ENCODE measurements at regions not wholly inside any gene's neighbourhood (a gene's known extent, or its start where the extent isn't known, plus 50 kb on each side); places are given as distances from the start of the nearest gene placed in this dataset.
A peak's percentile ranks its signal among the peaks of the same experiment; 100 is the strongest.

- peaks cover 13% of the 10 kb centered on the region for H3K4me1 Mint-ChIP-seq
- H3K36me3 Mint-ChIP-seq, result peaks cover 6% of the 10 kb centered on the region
- ATAC-seq, result no peak
- no peak overlapping the region for H3K27ac Mint-ChIP-seq
- H3K9me3 Mint-ChIP-seq, result peaks cover 10% of the 10 kb centered on the region
- no peak overlapping the region for H3K4me3 Mint-ChIP-seq
- H3K27me3 Mint-ChIP-seq, result peaks cover 21% of the 10 kb centered on the region
Measured at GRCh38 chr2:206368484-206368883, 74.8 kb upstream of the ADAM23 start.

GRCh38 chr2:206368933-206369569 lies 74.3 kb upstream of the ADAM23 start:
- Mint-ChIP-seq H3K4me1 (peaks cover 13% of the 10 kb centered on the region), H3K9me3 (peaks cover 11% of the 10 kb centered on the region), H3K27me3 (peaks cover 21% of the 10 kb centered on the region), H3K36me3 (peaks cover 6% of the 10 kb centered on the region), H3K4me3 (no peak overlapping the region), H3K27ac (no peak overlapping the region)
- ATAC-seq, result peak; percentile 43

GRCh38 chr2:206375956-206376355 lies 67.4 kb upstream of the ADAM23 start:
- Mint-ChIP-seq H3K9me3 (peaks cover 20% of the 10 kb centered on the region), H3K36me3 (peaks cover under 1% of the 10 kb centered on the region), H3K4me1 (no peaks in the 10 kb centered on the region), H3K27ac (no peak overlapping the region), H3K27me3 (peaks cover 15% of the 10 kb centered on the region), H3K4me3 (no peak overlapping the region)
- ATAC-seq, result no peak

- Mint-ChIP-seq H3K27me3 (peaks cover 28% of the 10 kb centered on the region), H3K4me3 (no peak overlapping the region), H3K4me1 (no peaks in the 10 kb centered on the region), H3K9me3 (peaks cover 19% of the 10 kb centered on the region), H3K36me3 (no peaks in the 10 kb centered on the region), H3K27ac (no peak overlapping the region)
- ATAC-seq, result no peak
Measured at GRCh38 chr2:206378835-206379234, 64.5 kb upstream of the ADAM23 start.

- Mint-ChIP-seq H3K4me3 (no peak overlapping the region), H3K27me3 (peaks cover 28% of the 10 kb centered on the region), H3K36me3 (no peaks in the 10 kb centered on the region), H3K27ac (no peak overlapping the region), H3K4me1 (no peaks in the 10 kb centered on the region), H3K9me3 (peaks cover 19% of the 10 kb centered on the region)
- ATAC-seq, result no peak
Measured at GRCh38 chr2:206379266-206379665, 64.1 kb upstream of the ADAM23 start.

GRCh38 chr2:206379886-206380285 lies 63.4 kb upstream of the ADAM23 start:
- H3K27me3 Mint-ChIP-seq, result peaks cover 28% of the 10 kb centered on the region
- ATAC-seq, result no peak
- no peak overlapping the region for H3K27ac Mint-ChIP-seq
- H3K36me3 Mint-ChIP-seq, result no peaks in the 10 kb centered on the region
- H3K9me3 Mint-ChIP-seq, result peaks cover 22% of the 10 kb centered on the region
- H3K4me1 Mint-ChIP-seq, result no peaks in the 10 kb centered on the region
- no peak overlapping the region for H3K4me3 Mint-ChIP-seq

- peaks cover 11% of the 10 kb centered on the region for H3K9me3 Mint-ChIP-seq
Measured at GRCh38 chr2:206381881-206382280, 61.5 kb upstream of the ADAM23 start.

GRCh38 chr2:206383669-206384068 lies 59.7 kb upstream of the ADAM23 start:
- Mint-ChIP-seq H3K9me3 (peaks cover 11% of the 10 kb centered on the region), H3K4me1 (no peaks in the 10 kb centered on the region), H3K4me3 (no peak overlapping the region), H3K27ac (no peak overlapping the region), H3K36me3 (no peaks in the 10 kb centered on the region), H3K27me3 (peaks cover 13% of the 10 kb centered on the region)
- ATAC-seq, result no peak

More at GRCh38 chr2:206381881-206382280, 61.5 kb upstream of the ADAM23 start:
- no peak overlapping the region for H3K27ac Mint-ChIP-seq
- no peaks in the 10 kb centered on the region for H3K36me3 Mint-ChIP-seq
- H3K4me3 Mint-ChIP-seq, result no peak overlapping the region
- peaks cover 17% of the 10 kb centered on the region for H3K27me3 Mint-ChIP-seq
- no peak for ATAC-seq
- H3K4me1 Mint-ChIP-seq, result no peaks in the 10 kb centered on the region

- no peaks in the 10 kb centered on the region for H3K27me3 Mint-ChIP-seq
- H3K27ac Mint-ChIP-seq, result no peak overlapping the region
- no peaks in the 10 kb centered on the region for H3K36me3 Mint-ChIP-seq
- H3K4me3 Mint-ChIP-seq, result no peak overlapping the region
- ATAC-seq, result no peak
- peaks cover 3% of the 10 kb centered on the region for H3K9me3 Mint-ChIP-seq
- no peaks in the 10 kb centered on the region for H3K4me1 Mint-ChIP-seq
Measured at GRCh38 chr2:206387808-206388207, 55.5 kb upstream of the ADAM23 start.

GRCh38 chr2:206388698-206389097 lies 54.6 kb upstream of the ADAM23 start:
- Mint-ChIP-seq H3K36me3 (no peaks in the 10 kb centered on the region), H3K4me3 (no peak overlapping the region), H3K27me3 (no peaks in the 10 kb centered on the region), H3K27ac (no peak overlapping the region), H3K9me3 (peaks cover 4% of the 10 kb centered on the region), H3K4me1 (no peaks in the 10 kb centered on the region)
- no peak for ATAC-seq

- Mint-ChIP-seq H3K4me1 (no peaks in the 10 kb centered on the region), H3K4me3 (no peak overlapping the region), H3K9me3 (peaks cover 7% of the 10 kb centered on the region), H3K27ac (no peak overlapping the region), H3K36me3 (no peaks in the 10 kb centered on the region), H3K27me3 (no peaks in the 10 kb centered on the region)
- peak; percentile 31 for ATAC-seq
Measured at GRCh38 chr2:206389164-206389563, 54.2 kb upstream of the ADAM23 start.

GRCh38 chr2:206390181-206390580 lies 53.2 kb upstream of the ADAM23 start:
- Mint-ChIP-seq H3K4me1 (no peaks in the 10 kb centered on the region), H3K27ac (no peak overlapping the region), H3K27me3 (no peaks in the 10 kb centered on the region), H3K36me3 (no peaks in the 10 kb centered on the region), H3K4me3 (no peak overlapping the region), H3K9me3 (peaks cover 8% of the 10 kb centered on the region)
- no peak for ATAC-seq

GRCh38 chr2:206392118-206392517 lies 51.2 kb upstream of the ADAM23 start:
- Mint-ChIP-seq H3K27ac (no peak overlapping the region), H3K27me3 (peaks cover 11% of the 10 kb centered on the region), H3K4me1 (no peaks in the 10 kb centered on the region), H3K9me3 (peaks cover 8% of the 10 kb centered on the region), H3K4me3 (no peak overlapping the region), H3K36me3 (no peaks in the 10 kb centered on the region)
- no peak for ATAC-seq
